ENCODE measurements at regions not wholly inside any gene's neighbourhood (a gene's known extent, or its start where the extent isn't known, plus 50 kb on each side); places are given as distances from the start of the nearest gene placed in this dataset.

DNA sequence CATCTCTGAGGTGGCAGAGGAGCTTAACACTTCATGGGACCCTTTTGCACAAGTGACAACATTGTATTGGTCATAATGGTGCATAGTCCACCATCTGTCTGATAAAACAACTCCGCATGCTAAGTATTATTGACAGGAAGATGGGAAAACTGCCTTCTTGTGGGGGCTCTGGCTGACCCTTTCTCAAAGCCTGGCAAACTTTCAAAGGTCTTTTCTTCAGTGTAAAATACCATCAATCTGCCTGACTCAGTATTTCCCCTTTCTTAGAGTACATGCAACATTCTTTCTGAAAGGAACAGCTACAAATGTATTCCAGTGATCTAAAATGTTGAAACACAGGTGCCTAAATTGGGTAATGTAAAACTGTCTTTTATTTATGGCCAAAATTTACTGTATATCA, 89.1 kb downstream of the NAA11 start:
- no peak overlapping the region for H3K4me2 ChIP-seq (replicated peaks; ENCODE audit: low read depth, low read length, poor library complexity, severe bottlenecking)
- H3K9me3 Mint-ChIP-seq (ENCODE audit: insufficient read depth) = no peaks in the 10 kb centered on the region
- H3K27ac ChIP-seq (ENCODE audit: low read length in 2 of 2) = no peak overlapping the region
- no peaks in the 10 kb centered on the region for H3K4me1 ChIP-seq (ENCODE audit: control insufficient read depth in 2 of 2, insufficient read depth in 2 of 2, low read length in 2 of 2)
- ChIA-PET CTCF (no interaction called here), POLR2A (no interaction called here)
- no peak overlapping the region for H3K4me3 Mint-ChIP-seq
- H3K9me3 ChIP-seq (ENCODE audit: control extremely low read depth in 1 of 3, control insufficient read depth in 2 of 3, insufficient read depth in 1 of 3, low read length in 2 of 3) = no peaks in the 10 kb centered on the region
- no peak overlapping the region for H3K27ac Mint-ChIP-seq
- no peak for TF ChIP-seq EZH2 (IDR thresholded peaks at IDR 0.05; ENCODE audit: borderline replicate concordance, insufficient read depth, low read depth, low read length, poor library complexity, severe bottlenecking)
- TF ChIP-seq, protein P1, sequence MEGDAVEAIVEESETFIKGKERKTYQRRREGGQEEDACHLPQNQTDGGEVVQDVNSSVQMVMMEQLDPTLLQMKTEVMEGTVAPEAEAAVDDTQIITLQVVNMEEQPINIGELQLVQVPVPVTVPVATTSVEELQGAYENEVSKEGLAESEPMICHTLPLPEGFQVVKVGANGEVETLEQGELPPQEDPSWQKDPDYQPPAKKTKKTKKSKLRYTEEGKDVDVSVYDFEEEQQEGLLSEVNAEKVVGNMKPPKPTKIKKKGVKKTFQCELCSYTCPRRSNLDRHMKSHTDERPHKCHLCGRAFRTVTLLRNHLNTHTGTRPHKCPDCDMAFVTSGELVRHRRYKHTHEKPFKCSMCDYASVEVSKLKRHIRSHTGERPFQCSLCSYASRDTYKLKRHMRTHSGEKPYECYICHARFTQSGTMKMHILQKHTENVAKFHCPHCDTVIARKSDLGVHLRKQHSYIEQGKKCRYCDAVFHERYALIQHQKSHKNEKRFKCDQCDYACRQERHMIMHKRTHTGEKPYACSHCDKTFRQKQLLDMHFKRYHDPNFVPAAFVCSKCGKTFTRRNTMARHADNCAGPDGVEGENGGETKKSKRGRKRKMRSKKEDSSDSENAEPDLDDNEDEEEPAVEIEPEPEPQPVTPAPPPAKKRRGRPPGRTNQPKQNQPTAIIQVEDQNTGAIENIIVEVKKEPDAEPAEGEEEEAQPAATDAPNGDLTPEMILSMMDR (IDR thresholded peaks at IDR 0.05) = no peak
- H2AFZ ChIP-seq (ENCODE audit: insufficient read depth, low read depth, low read length, poor library complexity, severe bottlenecking) = no peak overlapping the region
- intact Hi-C loops (cut with micrococcal nuclease) = no loop called here
- H3K79me2 ChIP-seq (ENCODE audit: control insufficient read depth, insufficient read depth, low read length) = no peaks in the 10 kb centered on the region
- no peak overlapping the region for H3K4me3 ChIP-seq (ENCODE audit: control extremely low read depth in 1 of 5, extremely low read depth in 1 of 5, insufficient read depth in 1 of 5, low read depth in 2 of 5, low read length in 4 of 5)
- WGBS (ENCODE audit: insufficient coverage) = 100% methylated on average over 1 of the region's 1 CpG
- no peak overlapping the region for H3K9ac ChIP-seq (ENCODE audit: low read length)
- no peaks in the 10 kb centered on the region for H3K27me3 ChIP-seq (replicated peaks in 1 of 4; ENCODE audit: control extremely low read depth in 1 of 4, control insufficient read depth in 3 of 4, insufficient read depth in 4 of 4, low read length in 3 of 4)
- DNase-seq (no peak), ATAC-seq (ENCODE audit: low read depth) (no peak)
- no peaks in the 10 kb centered on the region for H3K27me3 Mint-ChIP-seq
- no peaks in the 10 kb centered on the region for H3K36me3 ChIP-seq (replicated peaks in 1 of 2; ENCODE audit: control extremely low read depth in 1 of 2, control insufficient read depth in 1 of 2, extremely low read depth in 1 of 2, insufficient read depth in 2 of 2, low read length in 1 of 2)
- no peaks in the 10 kb centered on the region for H4K20me1 ChIP-seq (ENCODE audit: control insufficient read depth, insufficient read depth, low read length, poor library complexity, severe bottlenecking)
- H3K4me1 Mint-ChIP-seq = no peaks in the 10 kb centered on the region

- ChIA-PET CTCF (no interaction called here), POLR2A (no interaction called here)
- Histone ChIP-seq H3K36me3 (replicated peaks in 1 of 2; ENCODE audit: control extremely low read depth in 1 of 2, control insufficient read depth in 1 of 2, extremely low read depth in 1 of 2, insufficient read depth in 2 of 2, low read length in 1 of 2) (no peaks in the 10 kb centered on the region), H3K79me2 (ENCODE audit: control insufficient read depth, insufficient read depth, low read length) (no peaks in the 10 kb centered on the region), H4K20me1 (ENCODE audit: control insufficient read depth, insufficient read depth, low read length, poor library complexity, severe bottlenecking) (no peaks in the 10 kb centered on the region), H3K9me3 (ENCODE audit: control extremely low read depth in 1 of 3, control insufficient read depth in 2 of 3, insufficient read depth in 1 of 3, low read length in 2 of 3) (no peaks in the 10 kb centered on the region), H3K9ac (ENCODE audit: low read length) (no peak overlapping the region), H2AFZ (ENCODE audit: insufficient read depth, low read depth, low read length, poor library complexity, severe bottlenecking) (no peak overlapping the region), H3K4me3 (ENCODE audit: control extremely low read depth in 1 of 5, extremely low read depth in 1 of 5, insufficient read depth in 1 of 5, low read depth in 2 of 5, low read length in 4 of 5) (no peak overlapping the region), H3K27me3 (replicated peaks in 1 of 4; ENCODE audit: control extremely low read depth in 1 of 4, control insufficient read depth in 3 of 4, insufficient read depth in 4 of 4, low read length in 3 of 4) (no peaks in the 10 kb centered on the region), H3K27ac (ENCODE audit: low read length in 2 of 2) (no peak overlapping the region), H3K4me2 (replicated peaks; ENCODE audit: low read depth, low read length, poor library complexity, severe bottlenecking) (no peak overlapping the region), H3K4me1 (ENCODE audit: control insufficient read depth in 2 of 2, insufficient read depth in 2 of 2, low read length in 2 of 2) (no peaks in the 10 kb centered on the region)
- Mint-ChIP-seq H3K9me3 (ENCODE audit: insufficient read depth) (no peaks in the 10 kb centered on the region), H3K27me3 (no peaks in the 10 kb centered on the region), H3K27ac (no peak overlapping the region), H3K4me1 (no peaks in the 10 kb centered on the region), H3K4me3 (no peak overlapping the region)
- WGBS (ENCODE audit: insufficient coverage) = 47% methylated on average over 4 of the region's 4 CpGs
- no peak for DNase-seq
- intact Hi-C loops (cut with micrococcal nuclease) = no loop called here
- TF ChIP-seq, protein P1 (IDR thresholded peaks at IDR 0.05) = no peak
- TF ChIP-seq EZH2 (IDR thresholded peaks at IDR 0.05; ENCODE audit: borderline replicate concordance, insufficient read depth, low read depth, low read length, poor library complexity, severe bottlenecking) = no peak
- ATAC-seq (ENCODE audit: low read depth) = no peak
Observed at GRCh38 chr4:79235095-79235494, 90.8 kb downstream of the NAA11 start.
